MM.1S (cell line): ENCODE measurements at regions not wholly inside any gene's neighbourhood (a gene's known extent, or its start where the extent isn't known, plus 50 kb on each side); places are given as distances from the start of the nearest gene placed in this dataset.

Source experiments
- DNase-seq: peaks from one replicate; pipeline ENCODE4 v3.0.0-alpha.2; 2015
- H2AFZ ChIP-seq: fragments of 300-600 bp; sonication (generic); 2 replicates; pipeline ENCODE4 v1.6.0; 2016; ENCODE audit warnings: antibody characterized with exemption, low read length
- H3F3A ChIP-seq: fragments of 300-600 bp; sonication (generic); 2 replicates; pipeline ENCODE4 v1.6.1; 2016; ENCODE audit warnings: mild to moderate bottlenecking, antibody characterized with exemption, low read length, moderate library complexity, mixed read lengths; ENCODE audit not compliant: insufficient read depth
- H3K27ac ChIP-seq: fragments of 300-600 bp; sonication (generic); 2 replicates; pipeline ENCODE4 v1.5.1; 2016; ENCODE audit warnings: mild to moderate bottlenecking, low read length
- H3K27me3 ChIP-seq: fragments of 300-600 bp; sonication (generic); replicated peaks from 2 replicates; pipeline ENCODE4 v1.6.0; 2016; ENCODE audit warnings: low read length; ENCODE audit not compliant: insufficient read depth
- H3K36me3 ChIP-seq: fragments of 300-600 bp; sonication (generic); replicated peaks from 2 replicates; pipeline ENCODE4 v1.6.1; 2016; ENCODE audit warnings: mild to moderate bottlenecking, low read length, mixed read lengths; ENCODE audit not compliant: insufficient read depth
- H3K4me1 ChIP-seq: fragments of 300-600 bp; sonication (generic); 2 replicates; pipeline ENCODE4 v1.6.1; 2016; ENCODE audit warnings: low read length, mixed read lengths
- H3K4me2 ChIP-seq: fragments of 300-600 bp; sonication (generic); 2 replicates; pipeline ENCODE4 v1.6.0; 2016; ENCODE audit warnings: low read depth, low read length
- H3K4me3 ChIP-seq: fragments of 300-600 bp; sonication (generic); 2 replicates; pipeline ENCODE4 v1.5.1; 2016; ENCODE audit warnings: low read length, mixed read lengths
- H3K79me2 ChIP-seq: fragments of 300-600 bp; sonication (generic); 2 replicates; pipeline ENCODE4 v1.6.1; 2016; ENCODE audit warnings: mixed run types, low read length, mixed read lengths
- H3K9ac ChIP-seq: fragments of 300-600 bp; sonication (generic); 2 replicates; pipeline ENCODE4 v1.6.1; 2016; ENCODE audit warnings: low read length, mixed read lengths
- H3K9me2 ChIP-seq: fragments of 300-600 bp; sonication (generic); replicated peaks from 2 replicates; pipeline ENCODE4 v1.6.1; 2016; ENCODE audit warnings: mild to moderate bottlenecking, low read length, mixed read lengths; ENCODE audit not compliant: insufficient read depth
- H3K9me3 ChIP-seq: fragments of 300-600 bp; sonication (generic); replicated peaks from 2 replicates; pipeline ENCODE4 v1.6.1; 2016; ENCODE audit warnings: mild to moderate bottlenecking, low read length, mixed read lengths; ENCODE audit not compliant: insufficient read depth
- H4K20me1 ChIP-seq: fragments of 300-600 bp; sonication (generic); 2 replicates; pipeline ENCODE4 v1.6.1; 2016; ENCODE audit warnings: mild to moderate bottlenecking, low read length, moderate library complexity, mixed read lengths; ENCODE audit not compliant: insufficient read depth
- CTCF ChIP-seq: fragments of 300-600 bp; sonication (generic); IDR thresholded peaks from 2 replicates; pipeline ENCODE4 v1.5.1; 2016; ENCODE audit warnings: antibody characterized with exemption, low read length, mixed read lengths
- EZH2 ChIP-seq: fragments of 300-600 bp; sonication (generic); optimal IDR thresholded peaks from 2 replicates; pipeline ENCODE3; 2017; ENCODE audit warnings: low read depth, mild to moderate bottlenecking, antibody characterized with exemption, low read length, mixed read lengths
- EZH2phosphoT487 ChIP-seq: fragments of 300-600 bp; sonication (generic); IDR thresholded peaks from 2 replicates; pipeline ENCODE4 v1.6.1; 2018; ENCODE audit warnings: antibody characterized with exemption, low read length

GRCh38 chr14:73775339-73776193 is 61.4 kb upstream of the PNMA1 start:
- peak overlapping the region; percentile 65; the same call in 1 of the 2 replicates for H3K27ac ChIP-seq

GRCh38 chr14:73774671-73775070 is 60.5 kb upstream of the PNMA1 start:
- no peak for TF ChIP-seq CTCF
- TF ChIP-seq EZH2phosphoT487: no peak
- TF ChIP-seq EZH2: no peak
- no peaks in the 10 kb centered on the region for H3K36me3 ChIP-seq
- peaks cover 32% of the 10 kb centered on the region for H3F3A ChIP-seq
- H3K9me3 ChIP-seq: no peaks in the 10 kb centered on the region
- peak overlapping the region; percentile 39; the same call in 1 of the 2 replicates for H3K4me2 ChIP-seq
- H3K9me2 ChIP-seq: no peaks in the 10 kb centered on the region
- peak overlapping the region; percentile 65; the same call in 1 of the 2 replicates for H3K27ac ChIP-seq
- no peaks in the 10 kb centered on the region for H3K27me3 ChIP-seq
- no peak for DNase-seq
- H2AFZ ChIP-seq: no peak overlapping the region
- H3K9ac ChIP-seq: peak overlapping the region; percentile 29; the same call in 1 of the 2 replicates
- no peaks in the 10 kb centered on the region for H4K20me1 ChIP-seq
- no peak overlapping the region for H3K4me3 ChIP-seq
- peaks cover 52% of the 10 kb centered on the region for H3K79me2 ChIP-seq
- H3K4me1 ChIP-seq: peaks cover 63% of the 10 kb centered on the region

More at GRCh38 chr14:73775339-73776193, 61.4 kb upstream of the PNMA1 start:
- Histone ChIP-seq H3K9ac (no peak overlapping the region), H3K27me3 (no peaks in the 10 kb centered on the region), H2AFZ (no peak overlapping the region), H3K4me1 (peaks cover 57% of the 10 kb centered on the region), H3K36me3 (no peaks in the 10 kb centered on the region), H3K79me2 (peaks cover 58% of the 10 kb centered on the region), H4K20me1 (no peaks in the 10 kb centered on the region), H3K9me3 (no peaks in the 10 kb centered on the region), H3K4me3 (no peak overlapping the region), H3F3A (peaks cover 24% of the 10 kb centered on the region), H3K9me2 (no peaks in the 10 kb centered on the region), H3K4me2 (0 out of 2 replicates have a peak overlapping the region, but pooled peaks have one; percentile 39)
- TF ChIP-seq EZH2 (no peak), EZH2phosphoT487 (no peak), CTCF (no peak)
- no peak for DNase-seq

- H3K79me2 ChIP-seq: peaks cover 54% of the 10 kb centered on the region
- H3K4me2 ChIP-seq: peak overlapping the region; percentile 39; the same call in 1 of the 2 replicates
- H3K36me3 ChIP-seq: no peaks in the 10 kb centered on the region
- no peak for DNase-seq
- H3K4me1 ChIP-seq: peaks cover 65% of the 10 kb centered on the region
- no peaks in the 10 kb centered on the region for H3K9me2 ChIP-seq
- peaks cover 32% of the 10 kb centered on the region for H3F3A ChIP-seq
- TF ChIP-seq EZH2: no peak
- no peak for TF ChIP-seq EZH2phosphoT487
- TF ChIP-seq CTCF: no peak
- no peaks in the 10 kb centered on the region for H4K20me1 ChIP-seq
- no peak overlapping the region; the same call in 1 of the 2 replicates for H3K4me3 ChIP-seq
- H2AFZ ChIP-seq: no peak overlapping the region
- no peaks in the 10 kb centered on the region for H3K27me3 ChIP-seq
- H3K9me3 ChIP-seq: no peaks in the 10 kb centered on the region
- H3K9ac ChIP-seq: peak overlapping the region; percentile 29; the same call in 1 of the 2 replicates
- peak overlapping the region; percentile 65; the same call in 1 of the 2 replicates for H3K27ac ChIP-seq
Measured at GRCh38 chr14:73774241-73774570, 60.0 kb upstream of the PNMA1 start.
